GM12878 (cell line): ENCODE measurements at regions not wholly inside any gene's neighbourhood (a gene's known extent, or its start where the extent isn't known, plus 50 kb on each side); places are given as distances from the start of the nearest gene placed in this dataset.

Experiments used
- ATAC-seq: fragments of 200-7000 bp; cut with Tn5 transposase; 3 replicates; pipeline ENCODE4 v1.9.1; 2020; ENCODE audit warnings: mild to moderate bottlenecking, moderate library complexity
- BruUV-seq: library from RNA; stranded (reverse); fragments of 400-500 nt; replicated peaks from 2 replicates; lab custom pipeline; 2021; lab: Mats Ljungman, UMichigan
- CTCF ChIA-PET: fragments of 300-600 bp; sonication (Branson Sonifier 250); formaldehyde crosslinking; extraction: SDS; loops from one replicate; lab custom pipeline; 2021; ENCODE audit warnings: inconsistent platforms; lab: Yijun Ruan, JAX
- POLR2A ChIA-PET: fragments of 350-600 bp; formaldehyde crosslinking; extraction: SDS; loops from one replicate; lab custom pipeline; 2021; ENCODE audit warnings: inconsistent platforms; lab: Charles Lee
- RAD21 ChIA-PET: fragments of 300-600 bp; sonication (Branson Sonifier 250); formaldehyde crosslinking; loops from one replicate; lab custom pipeline; 2023; ENCODE audit warnings: antibody characterized with exemption; ENCODE audit not compliant: unreplicated experiment; lab: Charles Lee
- SMC1A ChIA-PET: fragments of 300-600 bp; sonication (Branson Sonifier 250); formaldehyde crosslinking; loops from one replicate; lab custom pipeline; 2023; ENCODE audit not compliant: unreplicated experiment, uncharacterized antibody; lab: Charles Lee
- DNase-seq: peaks from one replicate; pipeline ENCODE4 v3.0.0-alpha.2; 2011; ENCODE audit warnings: low read depth, low spot score
- FAIRE-seq: peaks from 3 replicates; lab custom pipeline; 2011; peaks lifted over from hg19 to GRCh38; lab: Jason Lieb, UNC
- H2AFZ ChIP-seq: 2 replicates; pipeline ENCODE4 v1.6.0; 2011; ENCODE audit warnings: low read depth, low read length, control low read depth; ENCODE audit not compliant: control insufficient read depth
- H3K27ac ChIP-seq: 2 replicates; pipeline ENCODE4 v1.5.1; 2011; ENCODE audit warnings: control low read depth; ENCODE audit not compliant: control insufficient read depth, insufficient read depth
- H3K27me3 ChIP-seq, 2 experiments: replicated peaks in 1 of 2; 2 replicates each; pipeline versions ENCODE4 v1.6.0 to v1.6.1; 2011; ENCODE audit warnings: low read length in 1 of 2; ENCODE audit not compliant: control insufficient read depth in 2 of 2, insufficient read depth in 2 of 2
- H3K36me3 ChIP-seq, 2 experiments: 2 replicates each; pipeline ENCODE4 v1.5.1; 2011; ENCODE audit warnings: low read length in 1 of 2; ENCODE audit not compliant: control insufficient read depth in 2 of 2, insufficient read depth in 2 of 2
- H3K4me1 ChIP-seq: 2 replicates; pipeline ENCODE4 v1.6.1; 2011; ENCODE audit warnings: mild to moderate bottlenecking, low read length, moderate library complexity, mixed read lengths; ENCODE audit not compliant: control insufficient read depth, insufficient read depth
- H3K4me2 ChIP-seq: 2 replicates; pipeline ENCODE4 v1.6.0; 2011; ENCODE audit warnings: control low read depth; ENCODE audit not compliant: control insufficient read depth, insufficient read depth
- H3K4me3 ChIP-seq: fragments of 200-600 bp; sonication (generic); 2 replicates; pipeline ENCODE4 v1.5.1; 2016
- H3K79me2 ChIP-seq: 2 replicates; pipeline ENCODE4 v1.6.0; 2011; ENCODE audit warnings: low read length; ENCODE audit not compliant: control insufficient read depth, insufficient read depth
- H3K9ac ChIP-seq: 2 replicates; pipeline ENCODE4 v1.8.0; 2011; ENCODE audit warnings: low read length, control low read depth, mixed read lengths; ENCODE audit not compliant: control insufficient read depth, insufficient read depth
- H3K9me3 ChIP-seq: replicated peaks from 3 replicates; pipeline ENCODE4 v1.5.1; 2011; ENCODE audit warnings: mild to moderate bottlenecking, low read length; ENCODE audit not compliant: control insufficient read depth, insufficient read depth
- H4K20me1 ChIP-seq: 2 replicates; pipeline ENCODE4 v1.6.0; 2011; ENCODE audit not compliant: control insufficient read depth, insufficient read depth
- BACH1 ChIP-seq: fragments of 450-650 bp; IDR thresholded peaks from 2 replicates; pipeline ENCODE4 v1.6.1; 2017; ENCODE audit warnings: mild to moderate bottlenecking, borderline replicate concordance
- GABPA ChIP-seq: IDR thresholded peaks from 2 replicates; pipeline ENCODE4 v1.6.1; 2014; ENCODE audit warnings: antibody characterized with exemption, low read depth, mild to moderate bottlenecking, inconsistent platforms
- IKZF1 ChIP-seq: fragments of 450-650 bp; conservative IDR thresholded peaks from 2 replicates; pipeline ENCODE4 v1.6.1; 2017; ENCODE audit warnings: antibody characterized with exemption, mild to moderate bottlenecking
- MEF2B ChIP-seq: fragments of 450-650 bp; IDR thresholded peaks from 2 replicates; pipeline ENCODE4 v1.6.1; 2018; ENCODE audit warnings: mild to moderate bottlenecking, moderate library complexity; ENCODE audit not compliant: partially characterized antibody, poor library complexity, severe bottlenecking
- NBN ChIP-seq: fragments of 450-650 bp; IDR thresholded peaks from 2 replicates; pipeline ENCODE4 v1.6.1; 2016
- POLR2A ChIP-seq: IDR thresholded peaks from 2 replicates; pipeline ENCODE4 v1.6.1; 2011; ENCODE audit warnings: low read depth, mild to moderate bottlenecking, low read length
- POU2F2 ChIP-seq: IDR thresholded peaks from 3 replicates; pipeline ENCODE4 v1.6.1; 2011; ENCODE audit warnings: low read depth, mild to moderate bottlenecking, low read length, borderline replicate concordance
- RBBP5 ChIP-seq: fragments of 200-600 bp; sonication (generic); conservative IDR thresholded peaks from 2 replicates; pipeline ENCODE4 v1.6.1; 2016
- SMAD1 ChIP-seq: fragments of 450-650 bp; IDR thresholded peaks from 2 replicates; pipeline ENCODE4 v1.6.1; 2018; ENCODE audit warnings: mild to moderate bottlenecking, low read depth; ENCODE audit not compliant: partially characterized antibody
- SRF ChIP-seq, 2 experiments: IDR thresholded peaks; 2 replicates each; pipeline ENCODE4 v1.6.1; 2011; ENCODE audit warnings: low read depth in 2 of 2, low read length in 2 of 2, mild to moderate bottlenecking in 1 of 2, moderate library complexity in 1 of 2
- YY1 ChIP-seq: IDR thresholded peaks from 2 replicates; pipeline ENCODE4 v1.6.1; 2011; ENCODE audit warnings: low read depth, mild to moderate bottlenecking, low read length
- ZBTB33 ChIP-seq: fragments of 450-650 bp; IDR thresholded peaks from 2 replicates; pipeline ENCODE4 v1.6.1; 2017; ENCODE audit warnings: mild to moderate bottlenecking
- WGBS: methylation state at CpG from one replicate; pipeline ENCODE4 v1.1.6; 2016; ENCODE audit warnings: low lambda C conversion rate; ENCODE audit not compliant: insufficient replicate concordance, insufficient coverage; ENCODE audit errors: missing lambda C conversion rate; 5-methylcytosine and 5-hydroxymethylcytosine counted together
- in situ Hi-C: fragments of 300-500 bp; cut with MboI; formaldehyde crosslinking; loops from 9 replicates; pipeline ENCODE4 v1.14.3; 2018; ENCODE audit warnings: mixed read lengths
- intact Hi-C: fragments of 100-400 bp; cut with micrococcal nuclease; formaldehyde crosslinking; loops from one replicate; pipeline ENCODE4 v1.14.2; 2022; ENCODE audit not compliant: unreplicated experiment

GRCh38 chr13:104650431-104650830 is 1584.2 kb upstream of the SLC10A2 start:
- Histone ChIP-seq H4K20me1 (no peaks in the 10 kb centered on the region), H3K36me3 (no peaks in the 10 kb centered on the region), H3K27me3 (no peaks in the 10 kb centered on the region), H3K27ac (no peak overlapping the region), H2AFZ (no peak overlapping the region), H3K9ac (no peak overlapping the region), H3K79me2 (no peaks in the 10 kb centered on the region), H3K4me3 (no peak overlapping the region), H3K4me1 (no peaks in the 10 kb centered on the region), H3K4me2 (no peak overlapping the region), H3K9me3 (no peaks in the 10 kb centered on the region)
- ChIA-PET POLR2A (no interaction called here), SMC1A (no interaction called here), RAD21 (no interaction called here), CTCF (no interaction called here)
- ATAC-seq: no peak
- no TSS peak for BruUV-seq
- intact Hi-C loops: no loop called here
- no peak for FAIRE-seq
- TF ChIP-seq POU2F2: no peak
- TF ChIP-seq NBN: no peak
- no peak for TF ChIP-seq POLR2A
- TF ChIP-seq SMAD1: no peak
- TF ChIP-seq GABPA: no peak
- TF ChIP-seq MEF2B: no peak
- no peak for TF ChIP-seq YY1
- TF ChIP-seq IKZF1: no peak
- TF ChIP-seq BACH1: no peak
- TF ChIP-seq SRF (IDR thresholded peaks at IDR 0.05; ENCODE audit: low read depth in 2 of 2, low read length in 2 of 2): no peak
- no peak for TF ChIP-seq RBBP5
- no peak for TF ChIP-seq ZBTB33
- in situ Hi-C loops: no loop called here
- DNase-seq: no peak
- 55% methylated on average over 12 of the region's 12 CpGs for WGBS
